ENCODE measurements at regions not wholly inside any gene's neighbourhood (a gene's known extent, or its start where the extent isn't known, plus 50 kb on each side); places are given as distances from the start of the nearest gene placed in this dataset.

DNA sequence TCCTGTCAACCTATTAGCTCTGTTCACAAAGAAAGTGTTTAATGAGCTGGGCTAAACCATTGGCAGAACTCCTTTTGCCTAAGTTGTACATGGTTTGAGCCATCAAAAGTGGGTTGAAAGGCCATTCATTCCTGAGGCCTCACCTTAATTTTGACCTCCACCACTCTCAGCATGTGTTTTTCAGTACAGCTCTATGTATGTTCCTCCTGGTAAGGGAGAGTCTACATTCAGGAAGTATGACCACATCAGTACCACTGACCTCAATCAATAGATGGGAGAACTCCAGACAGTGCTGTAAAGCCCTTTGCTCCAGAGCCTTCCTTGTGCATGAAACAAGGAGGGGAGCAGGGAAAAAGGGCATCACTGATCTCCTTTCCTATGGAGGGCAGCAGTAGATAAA is 87.8 kb upstream of the CARD18 start:
- no peak for ATAC-seq (ENCODE audit: low read depth)
- no peak overlapping the region for H2AFZ ChIP-seq (ENCODE audit: insufficient read depth, low read depth, low read length, poor library complexity, severe bottlenecking)

GRCh38 chr11:105226766-105227165 is 87.2 kb upstream of the CARD18 start:
- H3K27me3 ChIP-seq (replicated peaks in 1 of 4; ENCODE audit: control extremely low read depth in 1 of 4, control insufficient read depth in 3 of 4, insufficient read depth in 4 of 4, low read length in 3 of 4) = no peaks in the 10 kb centered on the region
- no peaks in the 10 kb centered on the region for H3K36me3 ChIP-seq (replicated peaks in 1 of 2; ENCODE audit: control extremely low read depth in 1 of 2, control insufficient read depth in 1 of 2, extremely low read depth in 1 of 2, insufficient read depth in 2 of 2, low read length in 1 of 2)
- H3K9ac ChIP-seq (ENCODE audit: low read length) = no peak overlapping the region
- no peak for TF ChIP-seq EZH2 (IDR thresholded peaks at IDR 0.05; ENCODE audit: borderline replicate concordance, insufficient read depth, low read depth, low read length, poor library complexity, severe bottlenecking)
- no peak for TF ChIP-seq CTCF (IDR thresholded peaks at IDR 0.05)
- CTCF ChIA-PET = no interaction called here
- POLR2A ChIA-PET = no interaction called here
- no peaks in the 10 kb centered on the region for H3K9me3 Mint-ChIP-seq (ENCODE audit: insufficient read depth)
- ATAC-seq (ENCODE audit: low read depth) (no peak), DNase-seq (no peak)
- no peak overlapping the region for H3K27ac ChIP-seq (ENCODE audit: low read length in 2 of 2)
- H3K9me3 ChIP-seq (ENCODE audit: control extremely low read depth in 1 of 3, control insufficient read depth in 2 of 3, insufficient read depth in 1 of 3, low read length in 2 of 3) = no peaks in the 10 kb centered on the region
- H3K4me1 Mint-ChIP-seq = no peaks in the 10 kb centered on the region
- no peaks in the 10 kb centered on the region for H4K20me1 ChIP-seq (ENCODE audit: control insufficient read depth, insufficient read depth, low read length, poor library complexity, severe bottlenecking)
- no peak overlapping the region for H3K4me2 ChIP-seq (replicated peaks; ENCODE audit: low read depth, low read length, poor library complexity, severe bottlenecking)
- H3K4me3 Mint-ChIP-seq = no peak overlapping the region
- no peak overlapping the region for H3K27ac Mint-ChIP-seq
- WGBS (ENCODE audit: insufficient coverage) = 100% methylated on average over 1 of the region's 2 CpGs
- intact Hi-C loops (cut with micrococcal nuclease) = no loop called here
- no peaks in the 10 kb centered on the region for H3K27me3 Mint-ChIP-seq
- H3K79me2 ChIP-seq (ENCODE audit: control insufficient read depth, insufficient read depth, low read length) = no peaks in the 10 kb centered on the region
- no peak overlapping the region for H3K4me3 ChIP-seq (ENCODE audit: control extremely low read depth in 1 of 5, extremely low read depth in 1 of 5, insufficient read depth in 1 of 5, low read depth in 2 of 5, low read length in 4 of 5)
- H2AFZ ChIP-seq (ENCODE audit: insufficient read depth, low read depth, low read length, poor library complexity, severe bottlenecking) = no peak overlapping the region
- H3K4me1 ChIP-seq (ENCODE audit: control insufficient read depth in 2 of 2, insufficient read depth in 2 of 2, low read length in 2 of 2) = no peaks in the 10 kb centered on the region

More for the DNA sequence above, 87.8 kb upstream of the CARD18 start:
- no peak overlapping the region for H3K27ac ChIP-seq (ENCODE audit: low read length in 2 of 2)
- DNase-seq = no peak
- no peaks in the 10 kb centered on the region for H3K27me3 ChIP-seq (replicated peaks in 1 of 4; ENCODE audit: control extremely low read depth in 1 of 4, control insufficient read depth in 3 of 4, insufficient read depth in 4 of 4, low read length in 3 of 4)
- no peaks in the 10 kb centered on the region for H3K36me3 ChIP-seq (replicated peaks in 1 of 2; ENCODE audit: control extremely low read depth in 1 of 2, control insufficient read depth in 1 of 2, extremely low read depth in 1 of 2, insufficient read depth in 2 of 2, low read length in 1 of 2)
- H3K9me3 Mint-ChIP-seq (ENCODE audit: insufficient read depth) = no peaks in the 10 kb centered on the region
- no peak overlapping the region for H3K4me2 ChIP-seq (replicated peaks; ENCODE audit: low read depth, low read length, poor library complexity, severe bottlenecking)
- H3K27ac Mint-ChIP-seq = no peak overlapping the region
- no peaks in the 10 kb centered on the region for H3K4me1 ChIP-seq (ENCODE audit: control insufficient read depth in 2 of 2, insufficient read depth in 2 of 2, low read length in 2 of 2)
- no peaks in the 10 kb centered on the region for H3K4me1 Mint-ChIP-seq
- CTCF ChIA-PET = no interaction called here
- H3K4me3 Mint-ChIP-seq = no peak overlapping the region
- TF ChIP-seq CTCF (IDR thresholded peaks at IDR 0.05) (no peak), EZH2 (IDR thresholded peaks at IDR 0.05; ENCODE audit: borderline replicate concordance, insufficient read depth, low read depth, low read length, poor library complexity, severe bottlenecking) (no peak)
- H3K4me3 ChIP-seq (ENCODE audit: control extremely low read depth in 1 of 5, extremely low read depth in 1 of 5, insufficient read depth in 1 of 5, low read depth in 2 of 5, low read length in 4 of 5) = no peak overlapping the region
- POLR2A ChIA-PET = no interaction called here
- no peaks in the 10 kb centered on the region for H4K20me1 ChIP-seq (ENCODE audit: control insufficient read depth, insufficient read depth, low read length, poor library complexity, severe bottlenecking)
- no peaks in the 10 kb centered on the region for H3K27me3 Mint-ChIP-seq
- intact Hi-C loops (cut with micrococcal nuclease) = no loop called here
- H3K9me3 ChIP-seq (ENCODE audit: control extremely low read depth in 1 of 3, control insufficient read depth in 2 of 3, insufficient read depth in 1 of 3, low read length in 2 of 3) = no peaks in the 10 kb centered on the region
- H3K9ac ChIP-seq (ENCODE audit: low read length) = no peak overlapping the region
- no peaks in the 10 kb centered on the region for H3K79me2 ChIP-seq (ENCODE audit: control insufficient read depth, insufficient read depth, low read length)

All from B cell (primary cell).